ENCODE measurements at regions not wholly inside any gene's neighbourhood (a gene's known extent, or its start where the extent isn't known, plus 50 kb on each side); places are given as distances from the start of the nearest gene placed in this dataset.

DNA sequence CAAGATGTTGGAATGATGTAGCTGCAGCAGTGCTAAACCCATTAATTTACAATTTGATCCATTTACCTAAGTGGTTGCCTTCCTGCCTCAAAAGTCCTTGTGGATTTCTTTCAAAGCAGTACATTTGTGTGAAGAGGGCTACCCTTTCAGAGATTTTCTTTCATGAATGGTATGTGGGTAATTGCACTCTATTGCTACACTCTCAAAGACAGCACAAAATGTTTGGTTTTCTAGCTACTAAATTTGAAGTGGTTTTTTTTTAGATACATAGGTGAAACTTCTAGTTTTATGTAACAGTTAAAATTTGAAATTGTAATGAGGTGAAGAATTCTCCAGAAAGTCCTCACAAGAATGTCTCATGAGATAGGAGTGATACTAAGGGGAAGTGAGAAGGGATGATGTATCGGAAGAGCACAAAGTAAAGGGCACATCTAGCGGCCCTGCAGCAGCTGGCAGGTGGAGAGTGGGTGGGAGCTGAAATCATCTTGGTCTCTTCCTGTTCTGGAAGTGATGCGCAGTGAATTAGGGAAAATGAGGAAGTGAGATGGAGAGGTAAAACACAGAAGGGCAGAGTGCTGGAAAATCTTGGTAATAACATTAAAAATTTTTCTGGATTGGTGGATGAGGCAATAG, 236.8 kb upstream of the MAN1A1 start (continued):
- TF ChIP-seq ZNF645 (tag by site-specific recombination; IDR thresholded peaks at IDR 0.05) = no peak

GRCh38 chr6:119584088-119584487, 234.5 kb upstream of the MAN1A1 start:
- Histone ChIP-seq H3K4me1 (ENCODE audit: control insufficient read depth, insufficient read depth, low read length) (no peaks in the 10 kb centered on the region), H3K9me3 (ENCODE audit: control insufficient read depth, insufficient read depth, low read depth, low read length) (no peaks in the 10 kb centered on the region), H3K4me3 (ENCODE audit: low read depth, low read length) (no peak overlapping the region), H3K36me3 (ENCODE audit: control insufficient read depth in 2 of 2, insufficient read depth in 1 of 2, low read length in 2 of 2) (no peaks in the 10 kb centered on the region), H3K27ac (ENCODE audit: extremely low read depth, low read depth, low read length) (no peak overlapping the region)
- ChIA-PET POLR2A (interaction anchor here (0.6 kb wide), 1 partner anchor 634 kb away, joined by 3 read pairs; no protein-coding TSS in a partner anchor), CTCF (interaction anchor here (0.7 kb wide), 1 partner anchor 159 kb away, joined by 3 read pairs; no protein-coding TSS in a partner anchor)
- TF ChIP-seq KLF1 (tag by site-specific recombination; IDR thresholded peaks at IDR 0.05) (no peak), ZNF677 (tag by site-specific recombination; IDR thresholded peaks at IDR 0.05) (no peak), ZNF639 (tag by site-specific recombination; IDR thresholded peaks at IDR 0.05) (no peak), BCL11B (tag by site-specific recombination; IDR thresholded peaks at IDR 0.05; ENCODE audit: low read depth) (no peak), ZNF777 (tag by site-specific recombination; IDR thresholded peaks at IDR 0.05; ENCODE audit: borderline replicate concordance) (no peak), HOXC10 (CRISPR knock-in tag; IDR thresholded peaks at IDR 0.05) (no peak), SP2 (tag by site-specific recombination; IDR thresholded peaks at IDR 0.05) (no peak), ZNF501 (tag by site-specific recombination; IDR thresholded peaks at IDR 0.05) (no peak), ZNF544 (tag by site-specific recombination; IDR thresholded peaks at IDR 0.05) (no peak), ZFP37 (tag by site-specific recombination; IDR thresholded peaks at IDR 0.05) (no peak)

DNA sequence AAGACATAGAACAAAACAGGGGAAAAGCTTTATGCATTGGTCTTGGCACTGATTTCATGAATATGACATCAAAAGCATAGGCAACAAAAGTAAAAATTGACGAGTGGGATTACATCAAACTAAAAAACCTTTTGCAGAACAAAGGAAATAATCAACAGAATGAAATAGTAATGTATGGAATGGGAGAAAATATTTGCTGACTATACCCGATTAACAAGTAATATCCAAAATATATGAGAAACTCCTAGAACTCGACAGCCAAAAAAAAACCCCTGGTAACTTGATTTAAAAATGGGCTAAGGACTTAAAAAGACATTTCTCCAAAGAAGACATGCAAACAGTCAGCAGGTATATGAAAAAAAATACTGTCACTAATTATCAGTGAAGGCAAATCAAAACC, 231.7 kb upstream of the MAN1A1 start:
- no peaks in the 10 kb centered on the region for H3K36me3 ChIP-seq (ENCODE audit: control insufficient read depth in 2 of 2, insufficient read depth in 1 of 2, low read length in 2 of 2)
- H3K27ac ChIP-seq (ENCODE audit: extremely low read depth, low read depth, low read length) = no peak overlapping the region
- POLR2A ChIA-PET = no interaction called here
- no peak for TF ChIP-seq ZBTB44 (tag by site-specific recombination; IDR thresholded peaks at IDR 0.05)
- no peak for TF ChIP-seq ZNF843 (tag by site-specific recombination; IDR thresholded peaks at IDR 0.05)
- no peaks in the 10 kb centered on the region for H3K4me1 ChIP-seq (ENCODE audit: control insufficient read depth, insufficient read depth, low read length)
- H3K4me3 ChIP-seq (ENCODE audit: low read depth, low read length) = no peak overlapping the region
- no peaks in the 10 kb centered on the region for H3K9me3 ChIP-seq (ENCODE audit: control insufficient read depth, insufficient read depth, low read depth, low read length)
- CTCF ChIA-PET = no interaction called here

- POLR2A ChIA-PET = no interaction called here
- H3K9me3 ChIP-seq (ENCODE audit: control insufficient read depth, insufficient read depth, low read depth, low read length) = no peaks in the 10 kb centered on the region
- TF ChIP-seq ZNF660 (tag by site-specific recombination; IDR thresholded peaks at IDR 0.05) (no peak), ZBTB21 (tag by site-specific recombination; IDR thresholded peaks at IDR 0.05) (no peak), MYNN (tag by site-specific recombination; IDR thresholded peaks at IDR 0.05; ENCODE audit: borderline replicate concordance) (no peak), ELK4 (IDR thresholded peaks at IDR 0.05; ENCODE audit: borderline replicate concordance, low read depth, low read length) (no peak), ZNF670 (tag by site-specific recombination; IDR thresholded peaks at IDR 0.05; ENCODE audit: low read depth) (no peak), ZNF416 (tag by site-specific recombination; IDR thresholded peaks at IDR 0.05) (no peak)
- TF ChIP-seq, protein P1, sequence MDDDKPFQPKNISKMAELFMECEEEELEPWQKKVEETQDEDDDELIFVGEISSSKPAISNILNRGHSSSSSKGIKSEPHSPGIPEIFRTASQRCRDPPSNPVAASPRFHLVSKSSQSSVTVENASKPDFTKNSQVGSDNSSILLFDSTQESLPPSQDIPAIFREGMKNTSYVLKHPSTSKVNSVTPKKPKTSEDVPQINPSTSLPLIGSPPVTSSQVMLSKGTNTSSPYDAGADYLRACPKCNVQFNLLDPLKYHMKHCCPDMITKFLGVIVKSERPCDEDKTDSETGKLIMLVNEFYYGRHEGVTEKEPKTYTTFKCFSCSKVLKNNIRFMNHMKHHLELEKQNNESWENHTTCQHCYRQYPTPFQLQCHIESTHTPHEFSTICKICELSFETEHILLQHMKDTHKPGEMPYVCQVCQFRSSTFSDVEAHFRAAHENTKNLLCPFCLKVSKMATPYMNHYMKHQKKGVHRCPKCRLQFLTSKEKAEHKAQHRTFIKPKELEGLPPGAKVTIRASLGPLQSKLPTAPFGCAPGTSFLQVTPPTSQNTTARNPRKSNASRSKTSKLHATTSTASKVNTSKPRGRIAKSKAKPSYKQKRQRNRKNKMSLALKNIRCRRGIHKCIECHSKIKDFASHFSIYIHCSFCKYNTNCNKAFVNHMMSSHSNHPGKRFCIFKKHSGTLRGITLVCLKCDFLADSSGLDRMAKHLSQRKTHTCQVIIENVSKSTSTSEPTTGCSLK (tag by site-specific recombination; IDR thresholded peaks at IDR 0.05) = no peak
- TF ChIP-seq, protein P2, sequence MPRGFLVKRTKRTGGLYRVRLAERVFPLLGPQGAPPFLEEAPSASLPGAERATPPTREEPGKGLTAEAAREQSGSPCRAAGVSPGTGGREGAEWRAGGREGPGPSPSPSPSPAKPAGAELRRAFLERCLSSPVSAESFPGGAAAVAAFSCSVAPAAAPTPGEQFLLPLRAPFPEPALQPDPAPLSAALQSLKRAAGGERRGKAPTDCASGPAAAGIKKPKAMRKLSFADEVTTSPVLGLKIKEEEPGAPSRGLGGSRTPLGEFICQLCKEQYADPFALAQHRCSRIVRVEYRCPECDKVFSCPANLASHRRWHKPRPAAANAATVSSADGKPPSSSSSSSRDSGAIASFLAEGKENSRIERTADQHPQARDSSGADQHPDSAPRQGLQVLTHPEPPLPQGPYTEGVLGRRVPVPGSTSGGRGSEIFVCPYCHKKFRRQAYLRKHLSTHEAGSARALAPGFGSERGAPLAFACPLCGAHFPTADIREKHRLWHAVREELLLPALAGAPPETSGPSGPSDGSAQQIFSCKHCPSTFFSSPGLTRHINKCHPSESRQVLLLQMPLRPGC (tag by site-specific recombination; IDR thresholded peaks at IDR 0.05) = no peak
Measured at GRCh38 chr6:119575721-119576120, 226.2 kb upstream of the MAN1A1 start.

More at GRCh38 chr6:119575721-119576120, 226.2 kb upstream of the MAN1A1 start:
- CTCF ChIA-PET = interaction anchor here (0.6 kb wide), 1 partner anchor 29 kb away, joined by 3 read pairs; no protein-coding TSS in a partner anchor
- no peak overlapping the region for H3K27ac ChIP-seq (ENCODE audit: extremely low read depth, low read depth, low read length)
- no peaks in the 10 kb centered on the region for H3K4me1 ChIP-seq (ENCODE audit: control insufficient read depth, insufficient read depth, low read length)
- no peak overlapping the region for H3K4me3 ChIP-seq (ENCODE audit: low read depth, low read length)
- no peaks in the 10 kb centered on the region for H3K36me3 ChIP-seq (ENCODE audit: control insufficient read depth in 2 of 2, insufficient read depth in 1 of 2, low read length in 2 of 2)

Data from HEK293 (cell line).